Left lung (tissue), 4 donors: ENCODE measurements at regions not wholly inside any gene's neighbourhood (a gene's known extent, or its start where the extent isn't known, plus 50 kb on each side); places are given as distances from the start of the nearest gene placed in this dataset.

Experiments used
- ATAC-seq: fragments of 200-7000 bp; cut with Tn5 transposase; one replicate; pipeline ENCODE4 v1.9.1; 2020; ENCODE audit warnings: moderate library complexity
- DNase-seq, 4 donors: peaks; one replicate each; pipeline ENCODE4 v3.0.0-alpha.2; 2013 to 2020
- H3K27ac ChIP-seq, 2 donors: fragments of 200-600 bp; sonication (generic) in 1 of 2; one replicate each; pipeline versions ENCODE4 v1.5.0 to v1.8.0; 2020 to 2021
- H3K27me3 ChIP-seq, 2 donors: fragments of 200-600 bp; sonication (generic) in 1 of 2; one replicate each; pipeline versions ENCODE4 v1.5.0 to v1.8.0; 2020 to 2021
- H3K36me3 ChIP-seq, 2 donors: fragments of 200-600 bp; sonication (generic) in 1 of 2; one replicate each; pipeline versions ENCODE4 v1.5.0 to v1.8.0; 2020 to 2021
- H3K4me1 ChIP-seq, 2 donors: fragments of 200-600 bp; one replicate each; pipeline ENCODE4 v1.8.0; 2021
- H3K4me3 ChIP-seq, 2 donors: fragments of 200-600 bp; sonication (generic) in 1 of 2; one replicate each; pipeline versions ENCODE4 v1.5.0 to v1.8.0; 2020 to 2021; ENCODE audit warnings: mild to moderate bottlenecking in 1 of 2
- H3K9me3 ChIP-seq, 2 donors: fragments of 200-600 bp; sonication (generic) in 1 of 2; one replicate each; pipeline versions ENCODE4 v1.5.0 to v1.8.0; 2020 to 2021
- CTCF ChIP-seq, 2 donors: fragments of 200-600 bp; sonication (generic) in 1 of 2; IDR thresholded peaks; one replicate each; pipeline versions ENCODE4 v1.5.0 to v1.8.0; 2021; ENCODE audit warnings: antibody characterized with exemption in 2 of 2
- intact Hi-C, 2 donors: fragments of 100-400 bp; cut with DNase I; formaldehyde crosslinking; loops; one replicate each; pipeline versions ENCODE4 v1.11.2 to v1.14.2; 2022
- donor health status: DM: no; HTN: yes; CAD: no.
- donor health status: DM: no; HTN: no; CAD: no.

DNA sequence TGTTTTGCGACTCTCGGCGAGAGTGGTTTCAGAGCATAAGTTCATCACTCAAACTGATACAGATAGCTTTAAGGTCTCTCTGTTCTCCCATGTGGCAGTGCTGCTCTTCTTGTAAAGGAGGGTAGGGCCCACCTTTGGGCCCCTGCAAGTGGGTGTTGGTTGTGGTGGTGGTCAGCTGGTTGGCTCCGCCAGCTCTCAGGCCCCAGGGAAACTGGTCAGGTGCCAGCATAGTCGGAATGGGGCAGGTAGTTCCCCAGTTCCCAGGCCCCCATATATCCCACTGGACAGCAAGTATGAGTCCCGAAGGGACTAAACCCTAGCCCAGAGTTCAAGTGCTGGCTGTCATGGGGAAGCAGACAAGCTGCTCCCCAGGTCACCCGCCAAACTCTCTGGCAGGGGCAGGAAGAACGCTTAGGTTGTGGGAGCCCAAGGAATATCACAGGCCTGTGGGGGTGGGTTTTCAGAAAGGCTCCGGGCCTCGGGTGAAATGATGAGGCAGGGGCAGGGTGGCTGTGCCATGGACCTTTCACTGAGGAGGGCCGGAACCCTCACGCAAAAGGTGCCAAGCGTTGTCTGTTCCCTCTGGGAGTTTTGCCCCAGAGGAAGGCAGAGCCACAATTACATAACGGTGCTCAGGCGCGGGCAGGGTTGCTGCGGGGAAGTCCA is 185.1 kb downstream of the EFHB start:
- no peak overlapping the region for H3K4me3 ChIP-seq
- no peak overlapping the region for H3K27ac ChIP-seq
- no peaks in the 10 kb centered on the region for H3K4me1 ChIP-seq
- ATAC-seq, result no peak
- peaks cover 0 to 4% of the 10 kb centered on the region in 2 donors for H3K9me3 ChIP-seq
- H3K27me3 ChIP-seq, result no peaks in the 10 kb centered on the region
- DNase-seq, result no peak
- no peak for TF ChIP-seq CTCF (IDR thresholded peaks at IDR 0.05)
- intact Hi-C loops, result no loop called here
- no peaks in the 10 kb centered on the region for H3K36me3 ChIP-seq

GRCh38 chr3:19744047-19744446 is 190.0 kb downstream of the EFHB start:
- no peak overlapping the region for H3K4me3 ChIP-seq
- H3K27ac ChIP-seq, result no peak overlapping the region
- no peaks in the 10 kb centered on the region for H3K27me3 ChIP-seq
- H3K36me3 ChIP-seq, result no peaks in the 10 kb centered on the region
- no peaks in the 10 kb centered on the region for H3K4me1 ChIP-seq
- no peak for DNase-seq
- intact Hi-C loops, result no loop called here
- ATAC-seq, result no peak
- no peak for TF ChIP-seq CTCF (IDR thresholded peaks at IDR 0.05)
- H3K9me3 ChIP-seq, result peaks cover 0 to 2% of the 10 kb centered on the region in 2 donors

DNA sequence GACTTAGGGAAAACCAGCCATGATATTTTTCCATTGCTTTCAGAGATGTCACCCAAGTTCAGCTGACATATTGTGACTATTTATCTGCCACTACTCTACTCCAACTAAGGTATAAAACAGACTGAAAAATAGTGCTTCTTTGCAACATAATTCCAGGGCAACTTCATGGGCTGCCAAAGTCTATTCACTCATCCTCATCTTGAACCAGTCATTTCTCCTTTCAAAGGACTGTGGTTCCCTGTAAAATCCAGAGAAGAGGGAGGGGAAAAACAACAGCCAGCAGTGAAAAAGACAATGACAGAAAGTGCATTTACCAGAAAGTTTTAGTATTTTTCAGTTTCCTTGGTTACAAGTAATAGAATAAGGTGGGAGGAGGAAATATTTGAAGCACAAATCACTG is 191.1 kb downstream of the EFHB start:
- ATAC-seq, result no peak

GRCh38 chr3:19739504-19739903 is 194.5 kb downstream of the EFHB start:
- Histone ChIP-seq H3K4me1 (no peaks in the 10 kb centered on the region), H3K36me3 (no peaks in the 10 kb centered on the region), H3K27ac (no peak overlapping the region), H3K27me3 (no peaks in the 10 kb centered on the region), H3K9me3 (no peaks in the 10 kb centered on the region), H3K4me3 (no peak overlapping the region)
- no peak for ATAC-seq
- no peak for DNase-seq
- TF ChIP-seq CTCF (IDR thresholded peaks at IDR 0.05), result no peak
- intact Hi-C loops, result no loop called here

More for the DNA sequence above, 191.1 kb downstream of the EFHB start:
- intact Hi-C loops, result no loop called here
- Histone ChIP-seq H3K36me3 (no peaks in the 10 kb centered on the region), H3K4me3 (no peak overlapping the region), H3K27me3 (no peaks in the 10 kb centered on the region), H3K27ac (no peak overlapping the region), H3K9me3 (no peaks in the 10 kb centered on the region), H3K4me1 (no peaks in the 10 kb centered on the region)
- no peak for TF ChIP-seq CTCF (IDR thresholded peaks at IDR 0.05)
- no peak for DNase-seq

GRCh38 chr3:19738846-19739245 is 195.2 kb downstream of the EFHB start:
- no peaks in the 10 kb centered on the region for H3K9me3 ChIP-seq
- intact Hi-C loops, result no loop called here
- H3K4me1 ChIP-seq, result no peaks in the 10 kb centered on the region
- no peak overlapping the region for H3K27ac ChIP-seq
- no peak for TF ChIP-seq CTCF (IDR thresholded peaks at IDR 0.05)
- DNase-seq (no peak), ATAC-seq (no peak)
- no peaks in the 10 kb centered on the region for H3K36me3 ChIP-seq
- H3K4me3 ChIP-seq, result no peak overlapping the region
- H3K27me3 ChIP-seq, result no peaks in the 10 kb centered on the region
